COLO829 (cell line): ENCODE measurements at regions not wholly inside any gene's neighbourhood (a gene's known extent, or its start where the extent isn't known, plus 50 kb on each side); places are given as distances from the start of the nearest gene placed in this dataset.

Experiments used
- DNase-seq: peaks from one replicate; pipeline ENCODE4 v3.0.0; 2012; ENCODE audit warnings: low spot score

DNA sequence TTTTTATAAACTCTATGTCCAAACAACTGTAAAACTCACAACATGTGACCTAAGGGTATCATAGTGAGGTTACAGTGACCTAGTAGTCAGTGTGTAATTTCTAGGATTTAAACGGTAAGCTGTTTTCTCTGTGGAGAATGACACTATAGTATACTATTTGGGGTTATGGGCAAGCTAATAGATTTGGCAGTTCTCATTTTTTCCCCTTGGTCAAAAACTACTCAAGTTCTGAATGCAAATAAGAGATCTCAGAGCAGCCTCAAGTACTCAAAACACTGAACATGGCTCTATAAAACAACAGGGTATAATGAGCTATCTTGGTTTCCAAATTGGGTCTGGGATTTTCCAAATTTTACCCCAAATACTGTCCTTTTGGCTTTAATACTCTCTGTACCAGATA lies 88.5 kb upstream of the HMCN1 start:
- DNase-seq, result no peak

DNA sequence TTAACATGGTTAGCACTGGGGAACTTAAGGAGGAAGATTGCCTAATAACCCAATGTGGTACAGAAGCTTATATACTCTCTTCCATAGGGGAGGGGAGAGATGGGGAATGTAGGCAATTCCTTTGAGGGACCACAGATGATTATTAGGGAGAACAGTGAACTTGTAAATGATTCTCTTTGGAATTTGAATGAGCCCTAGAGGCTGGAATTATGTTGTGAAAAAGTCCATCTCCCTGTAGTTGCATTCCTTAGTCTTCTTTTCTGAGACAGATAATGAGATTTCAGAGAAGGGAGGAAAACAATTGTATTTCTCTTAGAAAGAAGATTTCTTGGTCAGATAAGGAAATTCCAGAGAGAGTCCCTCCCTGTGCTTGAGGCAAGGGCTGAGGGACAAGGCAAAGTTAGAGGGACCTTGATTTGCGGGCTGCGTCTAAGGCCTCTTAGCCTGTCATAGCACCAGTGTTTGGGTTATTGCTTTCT lies 89.0 kb upstream of the HMCN1 start:
- DNase-seq, result no peak

DNA sequence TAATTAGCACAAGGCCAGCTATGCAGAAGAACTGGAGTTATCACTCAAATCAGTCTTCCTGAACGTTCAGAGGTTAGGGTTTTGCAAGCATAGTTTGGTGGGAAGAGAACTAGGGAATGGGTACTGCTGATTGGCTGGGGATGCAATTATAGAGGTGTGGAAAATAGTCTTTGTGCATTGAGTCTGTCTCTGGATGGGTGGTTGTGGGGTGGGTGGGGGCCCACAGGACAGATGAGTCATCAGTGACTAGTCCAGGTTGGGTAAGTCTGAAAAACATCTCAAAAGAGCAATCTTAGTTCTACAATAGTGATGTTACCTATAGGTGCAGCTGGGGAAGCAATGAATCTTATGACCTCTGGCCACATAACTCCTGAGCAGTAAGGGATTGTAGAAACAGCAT lies 89.7 kb upstream of the HMCN1 start:
- DNase-seq, result no peak

DNA sequence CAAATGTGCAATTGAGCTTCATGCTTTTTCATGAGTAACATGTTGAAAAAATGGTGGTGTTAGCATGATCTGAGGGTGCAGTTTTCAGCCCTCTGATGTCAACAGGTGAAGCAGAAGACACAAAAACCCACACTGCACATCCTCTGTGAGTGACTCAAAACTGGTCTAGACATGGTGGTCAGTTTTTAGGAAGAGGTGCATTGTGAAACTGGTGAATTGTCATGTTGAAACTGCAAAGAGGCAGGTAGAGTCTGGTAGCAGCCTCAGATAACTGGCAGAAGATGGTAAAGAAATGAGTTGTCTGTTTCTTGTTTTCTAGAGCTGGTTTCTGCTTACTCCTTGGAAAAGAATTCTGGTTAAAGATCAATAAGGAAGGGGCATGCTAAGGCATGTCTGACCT lies 97.3 kb upstream of the HMCN1 start:
- DNase-seq, result no peak

DNA sequence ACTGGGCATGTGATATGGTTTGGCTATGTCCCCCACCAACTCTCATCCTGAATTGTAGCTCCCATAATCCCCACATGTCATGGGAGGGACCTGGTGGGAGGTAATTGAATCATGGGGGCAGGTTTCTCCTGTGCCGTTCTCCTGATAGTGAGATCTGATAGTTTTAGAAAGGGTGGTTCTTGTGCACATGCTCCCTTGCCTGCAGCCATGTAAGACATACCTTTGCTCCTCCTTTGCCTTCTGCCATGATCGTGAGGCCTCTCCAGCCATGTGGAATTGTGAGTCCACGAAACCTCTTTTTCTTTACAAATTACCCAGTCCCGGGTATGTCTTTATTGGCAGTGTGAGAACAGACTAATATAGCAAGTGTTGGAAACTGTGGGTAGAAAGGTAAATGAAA lies 99.5 kb upstream of the HMCN1 start:
- no peak for DNase-seq

DNA sequence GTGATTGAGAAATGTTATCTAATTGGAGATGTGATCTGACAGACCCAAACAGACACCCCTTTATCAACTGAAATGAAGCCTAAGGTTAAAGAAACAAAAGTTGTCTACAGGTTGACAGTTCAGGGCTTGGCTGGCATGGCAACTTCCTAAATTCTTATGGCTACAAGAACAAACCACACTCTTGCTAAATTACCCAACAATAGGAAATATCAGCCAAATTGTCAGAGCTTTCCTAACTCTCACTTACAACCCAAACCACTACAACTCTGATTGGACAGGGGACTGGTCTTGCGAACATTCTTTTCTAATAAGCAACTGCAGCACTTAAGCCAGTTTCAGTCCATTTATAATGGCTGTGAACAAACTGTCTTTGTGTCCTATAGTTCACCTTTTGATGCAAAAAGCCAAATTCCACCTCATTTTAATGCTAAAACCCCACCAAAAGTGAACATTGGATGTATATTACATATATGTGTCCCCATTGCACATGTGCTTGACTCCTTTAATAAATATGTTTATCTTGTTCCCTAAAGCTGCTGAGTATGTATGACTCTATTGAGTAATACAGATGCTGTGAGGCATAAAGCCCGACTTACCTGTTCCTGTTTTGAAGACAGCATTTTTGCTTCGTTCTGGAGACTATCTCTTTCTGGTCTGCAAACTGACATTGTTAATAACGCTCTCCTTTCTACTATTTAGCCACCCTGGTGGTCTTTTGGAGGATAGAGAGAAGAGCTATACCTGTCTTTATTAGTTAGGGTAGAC lies 101.3 kb upstream of the HMCN1 start:
- DNase-seq, result no peak

DNA sequence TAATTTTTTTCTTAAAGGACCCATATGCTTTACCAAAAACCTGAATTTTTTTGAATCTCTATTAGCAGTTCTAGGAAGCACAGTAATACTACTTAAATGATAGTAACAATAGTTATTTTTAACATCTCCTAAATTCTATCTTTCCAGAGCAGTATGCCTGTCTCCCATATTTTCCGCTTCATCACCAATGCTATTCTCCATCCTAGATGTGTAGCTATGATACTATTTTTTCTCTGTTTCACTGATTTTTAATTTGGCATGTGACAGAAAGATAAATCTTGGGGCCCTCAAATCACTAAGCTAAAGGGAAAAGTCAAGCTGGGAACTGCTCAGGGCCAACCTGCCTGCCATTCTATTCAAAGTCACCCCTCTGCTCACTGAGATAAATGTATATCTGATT lies 102.3 kb upstream of the HMCN1 start:
- no peak for DNase-seq

DNA sequence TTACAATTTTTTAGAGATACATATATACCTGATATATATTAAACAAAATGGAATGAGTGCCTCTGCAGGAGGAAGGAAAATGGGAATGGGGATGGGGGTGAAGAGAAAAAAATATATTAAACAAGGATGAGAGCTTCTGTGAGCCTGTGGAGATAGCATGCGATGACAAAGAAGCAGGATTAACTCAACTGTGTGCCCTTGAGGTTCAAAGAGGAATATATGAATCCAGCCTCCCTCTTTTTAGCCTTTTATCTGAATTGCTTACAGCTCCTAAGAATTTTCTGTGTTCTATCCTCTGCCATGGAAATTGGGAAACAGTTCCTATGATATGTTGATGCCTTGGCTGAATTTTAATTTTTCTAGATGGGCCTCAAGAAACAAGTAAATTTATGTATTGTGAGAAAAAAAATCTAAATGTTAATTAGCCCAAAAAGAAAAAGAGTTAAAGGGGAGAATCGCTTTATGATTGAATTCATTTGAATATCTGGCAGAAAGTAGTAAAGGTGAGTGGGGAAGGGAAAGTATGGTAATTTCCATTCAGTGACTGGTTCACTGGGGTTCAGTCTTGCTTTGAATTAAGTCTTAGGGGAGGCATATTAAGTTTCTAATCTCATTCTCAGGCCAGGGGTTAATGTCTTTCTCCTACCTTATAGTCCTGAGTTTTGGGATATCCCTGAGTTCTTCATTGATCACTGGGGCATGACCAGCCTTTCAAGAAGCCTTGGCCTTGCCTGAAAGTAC lies 106.3 kb upstream of the HMCN1 start:
- no peak for DNase-seq

DNA sequence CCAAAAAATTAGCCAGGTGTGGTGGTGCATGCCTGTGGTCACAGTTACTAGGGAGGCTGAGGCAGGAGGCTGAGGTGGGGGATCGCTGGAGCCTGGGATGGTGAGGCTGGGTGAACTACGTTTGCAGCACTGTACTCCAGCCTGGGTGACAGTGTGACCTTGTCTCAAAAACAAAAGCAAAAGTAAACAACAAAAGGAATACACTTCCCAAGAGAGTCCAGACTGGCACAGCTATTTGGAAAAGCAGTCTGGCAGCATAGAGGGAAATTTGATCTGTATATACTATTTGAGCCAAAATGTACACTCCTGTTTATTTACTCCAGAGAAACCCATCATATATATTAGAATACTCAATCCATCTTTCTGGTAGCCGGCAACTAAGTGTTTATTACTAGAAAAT lies 107.0 kb upstream of the HMCN1 start:
- no peak for DNase-seq

DNA sequence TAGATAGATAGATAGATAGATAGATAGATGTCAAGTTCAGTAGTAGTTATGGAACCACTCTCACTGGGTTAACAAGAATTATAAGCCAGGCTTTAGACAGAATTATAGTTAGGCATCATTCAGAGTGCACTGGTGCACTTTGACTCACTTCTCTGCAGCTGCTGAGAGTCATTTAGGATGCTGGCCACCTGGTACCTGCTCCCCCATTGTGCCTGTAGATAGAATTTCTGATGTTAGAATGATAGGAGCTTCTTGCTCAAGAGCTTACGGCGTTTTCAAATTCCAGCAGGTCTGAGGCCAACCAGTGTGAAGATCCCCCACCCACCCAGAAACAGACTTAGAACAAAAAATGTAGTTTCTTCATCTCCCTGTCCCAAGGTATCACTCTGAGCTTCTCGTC lies 107.8 kb upstream of the HMCN1 start:
- DNase-seq, result no peak

DNA sequence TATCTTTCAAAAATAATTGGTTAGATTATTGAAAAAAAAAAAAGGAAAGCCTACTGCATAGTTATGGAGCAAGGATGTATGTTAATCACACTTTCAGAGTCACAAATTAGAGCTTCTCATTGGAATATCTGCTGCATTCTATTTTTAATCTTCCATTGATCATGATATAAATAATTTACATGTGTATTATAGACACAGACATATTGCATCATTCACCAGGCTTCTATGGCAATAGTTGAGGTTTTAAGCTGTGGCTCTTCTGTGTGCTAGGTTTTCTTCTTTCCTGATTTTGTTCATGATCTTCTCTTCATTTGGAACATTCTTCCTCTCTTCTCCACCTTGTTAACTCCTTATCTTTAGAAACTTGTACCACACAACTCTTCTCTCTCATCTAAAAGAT lies 123.2 kb upstream of the HMCN1 start:
- no peak for DNase-seq

DNA sequence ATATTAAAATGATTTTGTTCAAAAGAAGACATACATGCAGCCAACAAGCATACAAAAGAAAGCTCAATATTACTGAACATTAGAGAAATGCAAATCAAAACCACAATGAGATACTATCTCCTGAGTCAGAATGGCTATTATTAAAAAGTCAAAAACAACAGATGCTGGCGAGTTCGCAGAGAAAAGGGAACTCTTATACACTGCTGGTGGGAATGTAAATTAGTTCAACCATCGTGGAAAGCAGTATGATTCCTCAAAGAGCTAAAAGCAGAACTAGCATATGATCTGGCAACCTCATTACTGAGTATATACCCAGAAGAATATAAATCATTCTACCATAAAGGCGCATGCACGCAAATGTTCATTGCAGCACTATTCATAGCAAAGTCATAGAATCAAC lies 126.0 kb upstream of the HMCN1 start:
- no peak for DNase-seq

DNA sequence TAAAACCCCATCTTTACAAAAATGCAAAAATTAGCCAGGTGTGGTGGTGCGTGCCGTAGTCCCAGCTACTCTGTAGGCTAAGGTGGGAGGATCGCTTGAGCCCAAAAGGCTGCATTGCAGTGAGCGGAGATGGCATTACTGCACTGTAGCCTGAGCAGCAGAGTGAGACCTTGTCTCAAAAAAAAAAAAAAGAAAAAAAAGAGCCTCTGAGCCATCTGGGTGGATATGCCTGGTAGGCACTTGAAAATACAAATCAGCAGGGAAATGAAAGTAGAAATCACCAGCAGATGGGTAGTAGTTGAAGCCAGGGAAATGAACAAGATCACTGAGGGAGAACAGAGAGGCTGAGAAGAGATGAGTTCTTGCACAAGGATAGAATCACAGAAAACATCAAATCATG lies 131.0 kb upstream of the HMCN1 start:
- no peak for DNase-seq

DNA sequence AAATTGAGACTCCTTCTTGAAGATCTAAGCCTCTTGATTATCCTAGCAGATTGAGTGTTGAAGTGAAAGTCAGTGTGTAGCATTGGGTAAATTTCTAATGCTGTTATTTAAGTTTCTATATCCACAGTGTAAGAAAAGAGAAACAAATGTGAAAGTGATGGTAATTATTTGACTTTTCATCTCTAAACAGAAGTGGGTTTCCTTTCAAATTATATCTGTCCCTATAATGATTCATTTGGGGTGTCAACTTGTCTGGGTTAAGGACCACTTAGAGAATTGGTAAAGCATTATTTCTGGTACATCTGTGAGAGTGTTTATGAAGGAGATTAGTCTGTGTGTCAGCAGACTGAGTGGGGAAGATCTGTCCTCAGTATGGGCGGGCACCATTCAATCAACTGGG lies 133.0 kb upstream of the HMCN1 start:
- no peak for DNase-seq

DNA sequence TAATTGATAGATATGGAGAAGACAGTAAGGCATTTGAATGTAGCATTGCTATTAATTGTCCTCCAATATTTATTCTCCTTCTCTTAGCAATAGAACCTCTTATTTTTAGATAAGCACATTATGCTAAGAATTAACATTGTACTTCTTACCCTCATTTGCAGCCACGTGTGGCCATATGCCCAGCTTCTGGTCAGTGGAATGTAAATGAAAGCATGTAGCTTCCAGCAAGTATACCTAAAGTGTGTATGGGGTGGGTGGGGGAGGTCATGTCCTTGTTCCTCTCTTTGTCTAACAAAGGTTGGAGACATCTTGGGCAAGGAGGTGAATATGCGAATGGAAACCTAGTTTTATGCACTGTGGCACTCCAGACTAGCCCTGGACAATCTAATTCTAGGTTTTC lies 133.6 kb upstream of the HMCN1 start:
- DNase-seq, result no peak

DNA sequence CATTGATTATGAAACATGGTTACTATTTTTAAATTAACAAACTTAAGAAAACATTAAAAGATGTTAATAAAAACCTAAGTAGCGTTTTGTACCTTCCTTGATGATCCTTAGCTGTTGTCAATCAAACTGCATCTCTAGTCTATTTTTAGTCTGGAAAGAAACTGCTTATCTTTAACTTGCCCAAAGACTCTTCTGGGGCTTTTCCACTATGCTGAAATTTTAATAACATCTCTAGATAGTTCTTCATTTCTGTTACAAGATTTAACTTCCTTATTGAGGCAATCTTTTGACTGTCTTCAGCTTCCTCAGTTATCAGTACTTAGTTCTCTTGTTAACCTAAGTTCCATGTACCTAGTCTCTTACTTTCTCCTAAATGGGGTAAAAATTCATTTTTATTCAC lies 135.9 kb upstream of the HMCN1 start:
- DNase-seq, result no peak

DNA sequence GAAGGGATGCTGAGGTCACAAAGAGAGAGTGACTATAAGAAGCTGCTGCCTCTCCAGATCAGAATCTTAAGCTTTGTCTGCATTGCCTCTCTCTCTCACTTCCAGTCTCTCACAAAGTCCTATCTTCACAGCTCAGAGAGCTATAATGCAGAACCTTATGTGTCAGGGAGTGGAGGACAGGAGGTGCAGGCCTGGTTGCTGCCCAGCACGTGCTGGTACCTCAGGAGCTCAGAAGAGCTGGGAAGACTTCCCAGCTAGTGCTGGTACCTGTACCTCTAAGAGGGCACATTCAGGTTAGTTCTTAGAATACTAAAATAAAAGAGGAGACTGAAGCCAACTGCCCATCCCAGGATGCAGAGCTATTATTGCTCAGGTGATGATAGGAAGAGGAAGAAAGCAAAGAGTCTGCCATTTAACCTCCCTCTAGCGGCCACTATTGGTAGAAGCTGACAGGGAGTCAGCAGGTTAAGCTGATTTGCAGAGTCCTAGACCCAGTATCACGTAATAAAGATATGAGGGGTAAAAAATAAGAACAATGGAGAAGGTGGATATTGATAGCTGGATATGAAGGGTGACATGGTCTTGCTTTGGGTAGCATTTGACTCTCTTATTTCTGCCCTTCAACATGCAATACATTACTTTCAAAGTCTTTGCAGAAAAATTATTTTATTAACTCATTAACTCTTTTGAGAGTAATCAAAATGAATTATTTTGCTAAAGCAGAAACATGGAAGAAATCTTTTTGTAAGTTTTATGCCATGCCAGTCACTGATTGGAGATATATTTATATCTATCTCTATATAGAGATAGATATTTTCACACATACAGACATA lies 138.1 kb upstream of the HMCN1 start:
- peak; percentile 79 for DNase-seq

DNA sequence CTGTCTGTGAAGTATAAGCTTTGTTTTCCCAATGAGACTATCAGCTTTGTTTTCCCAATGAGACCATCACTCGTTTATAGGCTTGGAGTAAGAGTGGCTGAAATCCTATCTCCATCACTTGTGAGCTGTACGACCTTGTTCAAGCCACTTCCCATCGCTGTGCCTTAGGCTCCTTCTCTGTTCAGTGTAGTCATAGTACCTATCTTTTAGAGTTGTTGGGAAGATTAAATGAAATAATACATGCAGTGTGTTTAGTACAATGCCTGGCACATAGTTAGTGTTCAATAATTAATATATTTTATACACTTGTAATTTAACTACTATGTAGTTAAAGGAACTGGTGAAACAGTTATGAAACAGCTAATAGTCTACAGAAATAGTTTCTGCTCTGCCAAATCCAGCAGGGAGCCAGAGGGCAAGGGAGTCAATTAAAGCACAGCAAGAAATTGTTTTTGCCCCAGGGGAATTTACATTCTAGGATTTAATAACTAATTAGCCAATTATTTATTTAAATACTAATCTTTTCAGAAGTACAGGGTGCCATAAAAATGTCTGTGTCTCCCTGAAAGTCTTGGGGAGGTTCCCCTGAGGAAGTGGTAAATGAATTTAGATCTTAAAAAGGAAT lies 139.3 kb upstream of the HMCN1 start:
- DNase-seq, result no peak

DNA sequence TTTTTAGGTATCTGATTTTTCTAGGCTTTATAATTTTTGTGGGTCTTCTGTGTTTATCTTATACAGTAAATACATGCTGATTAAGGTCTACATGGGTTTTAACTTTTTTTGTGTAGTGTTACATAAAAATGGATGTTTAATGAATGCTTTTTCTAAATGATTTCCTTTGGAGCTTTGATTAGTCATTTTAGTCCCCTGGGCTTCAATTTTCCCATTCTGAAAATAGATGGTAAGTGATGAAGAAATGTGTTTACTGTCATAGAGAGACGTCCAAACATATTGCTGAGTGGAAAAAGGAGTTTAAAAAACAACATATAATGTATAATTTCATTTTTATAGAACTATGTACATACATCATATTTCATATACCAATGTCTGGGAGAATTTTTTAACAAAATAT lies 140.9 kb upstream of the HMCN1 start:
- DNase-seq, result no peak

DNA sequence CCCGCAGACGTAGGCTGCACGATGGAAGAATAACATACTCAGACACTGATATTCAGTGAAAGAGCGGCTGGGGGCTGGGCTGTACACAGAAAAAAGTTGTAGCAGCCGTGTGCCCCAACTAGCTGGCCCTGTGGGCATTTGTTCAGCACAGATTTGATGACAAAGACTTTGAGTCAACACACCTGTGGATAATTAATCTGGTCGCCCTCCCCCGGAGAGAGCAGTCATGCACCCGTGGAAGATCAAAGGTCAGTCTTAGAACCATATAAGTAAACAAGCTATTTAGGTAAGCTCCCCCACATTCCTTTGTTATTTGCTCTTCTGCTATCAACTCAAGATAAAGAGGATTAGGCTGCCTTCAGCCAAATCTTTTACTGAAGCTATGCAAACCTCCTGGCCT lies 148.4 kb upstream of the HMCN1 start:
- no peak for DNase-seq

DNA sequence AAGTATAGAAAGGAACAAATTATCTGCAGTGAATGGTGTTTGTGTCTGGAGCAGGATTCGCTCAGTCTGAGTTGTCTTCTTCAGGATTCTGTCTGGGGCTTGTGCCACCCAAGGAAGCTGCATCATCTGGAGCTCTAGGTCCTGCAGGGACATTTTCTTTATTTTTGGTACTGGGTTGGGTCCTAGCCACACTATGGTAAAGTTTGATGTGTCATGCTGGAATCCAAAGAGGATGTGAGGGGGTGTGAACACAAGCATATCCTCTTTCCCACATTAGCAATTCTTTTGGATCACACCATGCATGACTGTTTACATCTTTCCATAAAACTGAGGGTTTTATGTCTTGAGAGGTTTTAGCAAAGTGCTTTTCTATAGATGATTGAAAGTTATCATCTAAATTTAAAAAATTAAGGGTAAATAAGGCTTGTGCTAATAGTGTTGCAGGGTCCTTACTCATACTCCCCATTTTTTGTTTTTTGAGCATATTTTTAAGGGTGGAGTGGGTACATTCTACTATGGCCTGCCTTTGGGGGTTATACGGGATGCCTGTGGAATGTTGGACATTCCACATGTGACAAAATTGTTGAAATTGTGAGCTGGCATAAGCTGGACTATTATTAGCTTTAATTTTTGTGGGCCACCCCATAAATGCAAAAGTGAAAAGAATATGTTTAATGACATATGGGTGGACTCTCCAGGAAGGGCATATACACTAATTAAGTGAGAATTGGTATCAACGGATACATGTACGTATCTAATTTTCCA lies 152.0 kb upstream of the HMCN1 start:
- no peak for DNase-seq

DNA sequence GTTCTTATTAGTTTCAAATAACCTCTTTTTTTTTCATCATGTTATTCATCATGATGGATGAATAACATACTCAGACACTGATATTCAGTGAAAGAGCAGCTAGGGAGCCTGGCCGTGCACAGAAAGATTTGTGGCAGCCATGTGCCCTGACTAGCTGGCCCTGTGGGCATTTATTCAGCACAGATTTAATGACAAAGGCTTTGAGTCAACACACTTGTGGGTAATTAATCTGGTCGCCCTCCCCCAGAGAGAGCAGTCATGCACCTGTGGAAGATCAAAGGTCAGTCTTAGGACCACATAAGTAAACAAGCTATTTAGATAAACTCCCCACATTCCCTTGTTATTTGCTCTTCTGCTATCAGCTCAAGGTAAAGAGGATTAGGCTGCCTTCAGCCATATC lies 153.2 kb upstream of the HMCN1 start:
- no peak for DNase-seq
